A673 (cell line): ENCODE measurements at regions not wholly inside any gene's neighbourhood (a gene's known extent, or its start where the extent isn't known, plus 50 kb on each side); places are given as distances from the start of the nearest gene placed in this dataset.

Experiments
- BruUV-seq: library from RNA; stranded (reverse); fragments of 400-500 nt; replicated peaks from 2 replicates; lab custom pipeline; 2021; lab: Mats Ljungman, UMichigan
- CTCF ChIA-PET: fragments of 300-600 bp; sonication (Branson Sonifier 250); formaldehyde crosslinking; loops from one replicate; lab custom pipeline; 2022; ENCODE audit warnings: antibody characterized with exemption; lab: Charles Lee
- POLR2A ChIA-PET: fragments of 300-600 bp; sonication (Branson Sonifier 250); formaldehyde crosslinking; loops from one replicate; lab custom pipeline; 2022; ENCODE audit warnings: antibody characterized with exemption; ENCODE audit not compliant: low non-redundant PET; lab: Charles Lee
- DNase-seq: peaks from one replicate; pipeline ENCODE4 v3.0.0-alpha.2; 2015; ENCODE audit warnings: low spot score
- H3K27ac ChIP-seq: fragments of 200-600 bp; sonication (generic); 2 replicates; pipeline ENCODE4 v1.5.1; 2016; ENCODE audit warnings: mixed run types, low read depth, mild to moderate bottlenecking, mixed read lengths, antibody characterized with exemption, low read length; ENCODE audit not compliant: poor library complexity, severe bottlenecking
- H3K27me3 ChIP-seq: fragments of 200-600 bp; sonication (generic); replicated peaks from 2 replicates; pipeline ENCODE4 v1.6.1; 2017; ENCODE audit warnings: mixed run types, low read depth, mild to moderate bottlenecking, mixed read lengths, antibody characterized with exemption, low read length; ENCODE audit not compliant: insufficient read depth, poor library complexity
- H3K36me3 ChIP-seq: fragments of 200-600 bp; sonication (generic); 2 replicates; pipeline ENCODE4 v1.6.1; 2016; ENCODE audit warnings: mixed run types, mild to moderate bottlenecking, mixed read lengths, antibody characterized with exemption, low read length; ENCODE audit not compliant: insufficient read depth, poor library complexity, severe bottlenecking
- H3K4me1 ChIP-seq: fragments of 200-600 bp; sonication (generic); 2 replicates; pipeline ENCODE4 v1.6.1; 2017; ENCODE audit warnings: mixed run types, mild to moderate bottlenecking, mixed read lengths, antibody characterized with exemption, low read length; ENCODE audit not compliant: insufficient read depth, poor library complexity, severe bottlenecking
- H3K4me3 ChIP-seq: fragments of 200-600 bp; sonication (generic); 2 replicates; pipeline ENCODE4 v1.5.1; 2016; ENCODE audit warnings: low read depth, mixed run types, mild to moderate bottlenecking, mixed read lengths, low read length; ENCODE audit not compliant: poor library complexity, severe bottlenecking
- H3K9me3 ChIP-seq: fragments of 200-600 bp; sonication (generic); 2 replicates; pipeline ENCODE4 v1.6.1; 2016; ENCODE audit warnings: mixed run types, low read depth, mild to moderate bottlenecking, mixed read lengths, antibody characterized with exemption, low read length; ENCODE audit not compliant: poor library complexity, severe bottlenecking
- CTCF ChIP-seq: fragments of 300-800, 200-600 bp; sonication (generic); conservative IDR thresholded peaks from 2 replicates; pipeline ENCODE4 v1.5.1; 2017; ENCODE audit warnings: low read depth, mild to moderate bottlenecking, antibody characterized with exemption, low read length, moderate library complexity, mixed read lengths
- EZH2 ChIP-seq: fragments of 200-600 bp; sonication (generic); IDR thresholded peaks from 2 replicates; pipeline ENCODE4 v1.6.1; 2017; ENCODE audit warnings: borderline replicate concordance, low read depth, mild to moderate bottlenecking, mixed read lengths, antibody characterized with exemption, low read length; ENCODE audit not compliant: poor library complexity, severe bottlenecking
- intact Hi-C: fragments of 100-400 bp; cut with micrococcal nuclease; formaldehyde crosslinking; loops from one replicate; pipeline ENCODE4 v1.10.0; 2022; ENCODE audit not compliant: unreplicated experiment

GRCh38 chr7:429828-430180 lies 89.8 kb downstream of the PDGFA start:
- no peaks in the 10 kb centered on the region for H3K36me3 ChIP-seq
- no peaks in the 10 kb centered on the region for H3K4me1 ChIP-seq
- H3K27me3 ChIP-seq: no peaks in the 10 kb centered on the region
- BruUV-seq: no TSS peak
- H3K27ac ChIP-seq: no peak overlapping the region
- no peak for DNase-seq
- H3K4me3 ChIP-seq: no peak overlapping the region
- H3K9me3 ChIP-seq: no peaks in the 10 kb centered on the region
- intact Hi-C loops: no loop called here
- TF ChIP-seq CTCF (no peak), EZH2 (no peak)
- ChIA-PET POLR2A (no interaction called here), CTCF (no interaction called here)

DNA sequence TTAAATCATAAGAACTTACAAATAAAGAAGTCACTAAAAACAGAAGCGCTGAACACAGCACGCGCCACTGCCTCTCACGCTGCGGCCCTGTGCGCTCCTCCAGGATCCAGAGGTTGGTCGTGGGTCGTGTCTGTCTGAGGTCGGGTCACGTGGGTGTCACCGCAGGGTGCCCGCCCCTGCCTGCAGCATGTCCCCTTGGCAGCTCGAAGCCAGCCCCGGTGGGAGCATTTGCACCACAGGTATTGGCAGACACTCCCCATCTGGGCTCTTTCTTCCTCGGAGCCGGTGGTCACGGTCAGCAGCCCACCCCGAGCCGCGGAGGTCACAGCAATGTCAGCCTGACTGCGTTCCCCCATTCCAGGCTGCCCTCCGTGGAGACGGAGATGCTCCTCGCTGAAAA lies 88.6 kb downstream of the PDGFA start:
- Histone ChIP-seq H3K9me3 (no peaks in the 10 kb centered on the region), H3K36me3 (no peaks in the 10 kb centered on the region), H3K4me3 (no peak overlapping the region), H3K4me1 (no peaks in the 10 kb centered on the region), H3K27ac (no peak overlapping the region), H3K27me3 (no peaks in the 10 kb centered on the region)
- BruUV-seq: no TSS peak
- intact Hi-C loops: no loop called here
- CTCF ChIA-PET: no interaction called here
- DNase-seq: no peak
- POLR2A ChIA-PET: interaction anchor here (0.5 kb wide), 1 partner anchor 13 kb away, joined by 3 read pairs; no protein-coding TSS in a partner anchor
- TF ChIP-seq CTCF (no peak), EZH2 (no peak)

DNA sequence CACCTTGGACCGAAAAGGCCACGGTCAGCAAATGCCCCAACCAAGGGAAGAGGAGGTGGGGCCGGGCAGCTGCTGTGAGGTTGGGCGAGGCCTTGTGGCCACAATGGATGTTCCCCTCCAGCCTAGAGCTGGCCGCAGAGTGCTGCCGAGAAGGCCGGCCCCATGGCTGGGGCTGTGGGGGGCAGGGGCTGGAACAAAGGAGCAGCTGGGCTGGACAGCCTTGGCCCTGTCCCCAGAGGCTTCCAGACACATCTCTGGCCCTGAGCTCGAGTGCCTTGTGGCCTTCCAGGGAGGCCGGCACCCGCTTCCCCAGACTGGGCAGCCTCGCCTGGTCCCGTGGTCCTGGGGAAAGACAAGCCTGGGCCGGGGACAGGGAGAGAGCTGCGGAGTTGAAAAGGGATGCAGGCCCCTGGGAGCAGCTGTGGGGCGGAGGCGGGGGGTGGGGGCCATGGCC lies 88.0 kb downstream of the PDGFA start:
- intact Hi-C loops: no loop called here

More for the DNA sequence above, 88.0 kb downstream of the PDGFA start:
- Histone ChIP-seq H3K9me3 (no peaks in the 10 kb centered on the region), H3K36me3 (no peaks in the 10 kb centered on the region), H3K4me3 (no peak overlapping the region), H3K27ac (no peak overlapping the region), H3K27me3 (no peaks in the 10 kb centered on the region), H3K4me1 (no peaks in the 10 kb centered on the region)
- POLR2A ChIA-PET: no interaction called here
- CTCF ChIA-PET: no interaction called here
- DNase-seq: no peak
- BruUV-seq: no TSS peak
- TF ChIP-seq CTCF (no peak), EZH2 (no peak)
